Ishikawa (cell line): ENCODE measurements at regions not wholly inside any gene's neighbourhood (a gene's known extent, or its start where the extent isn't known, plus 50 kb on each side); places are given as distances from the start of the nearest gene placed in this dataset.

Source experiments
- CEBPB ChIP-seq: IDR thresholded peaks from 2 replicates; pipeline ENCODE4 v1.6.1; 2012
- CREB1 ChIP-seq: IDR thresholded peaks from 2 replicates; pipeline ENCODE4 v1.6.1; 2012; ENCODE audit warnings: low read depth
- EGR1 ChIP-seq: IDR thresholded peaks from 2 replicates; pipeline ENCODE4 v1.6.1; 2012
- EP300 ChIP-seq: IDR thresholded peaks from 2 replicates; pipeline ENCODE4 v1.6.1; 2012; ENCODE audit warnings: borderline replicate concordance
- FOXM1 ChIP-seq: IDR thresholded peaks from 2 replicates; pipeline ENCODE4 v1.6.1; 2012; ENCODE audit warnings: low read depth, borderline replicate concordance
- NFIC ChIP-seq: IDR thresholded peaks from 2 replicates; pipeline ENCODE4 v1.6.1; 2012
- RAD21 ChIP-seq: IDR thresholded peaks from 2 replicates; pipeline ENCODE4 v1.6.1; 2012; ENCODE audit warnings: low read depth
- REST ChIP-seq: IDR thresholded peaks from 2 replicates; pipeline ENCODE4 v1.6.1; 2012; ENCODE audit warnings: low read depth, mild to moderate bottlenecking
- TAF1 ChIP-seq: IDR thresholded peaks from 2 replicates; pipeline ENCODE4 v1.6.1; 2012; ENCODE audit warnings: low read depth, mild to moderate bottlenecking
- TEAD4 ChIP-seq: IDR thresholded peaks from 2 replicates; pipeline ENCODE4 v1.6.1; 2012
- YY1 ChIP-seq: IDR thresholded peaks from 2 replicates; pipeline ENCODE4 v1.6.1; 2012; ENCODE audit warnings: low read depth
- ZBTB7A ChIP-seq: IDR thresholded peaks from 2 replicates; pipeline ENCODE4 v1.6.1; 2012; ENCODE audit warnings: low read depth
- TF ChIP-seq, protein P1 (sequence below): IDR thresholded peaks from 2 replicates; pipeline ENCODE4 v1.6.1; 2012
- TF ChIP-seq, protein P2 (sequence below): IDR thresholded peaks from 2 replicates; pipeline ENCODE4 v1.6.1; 2012

DNA sequence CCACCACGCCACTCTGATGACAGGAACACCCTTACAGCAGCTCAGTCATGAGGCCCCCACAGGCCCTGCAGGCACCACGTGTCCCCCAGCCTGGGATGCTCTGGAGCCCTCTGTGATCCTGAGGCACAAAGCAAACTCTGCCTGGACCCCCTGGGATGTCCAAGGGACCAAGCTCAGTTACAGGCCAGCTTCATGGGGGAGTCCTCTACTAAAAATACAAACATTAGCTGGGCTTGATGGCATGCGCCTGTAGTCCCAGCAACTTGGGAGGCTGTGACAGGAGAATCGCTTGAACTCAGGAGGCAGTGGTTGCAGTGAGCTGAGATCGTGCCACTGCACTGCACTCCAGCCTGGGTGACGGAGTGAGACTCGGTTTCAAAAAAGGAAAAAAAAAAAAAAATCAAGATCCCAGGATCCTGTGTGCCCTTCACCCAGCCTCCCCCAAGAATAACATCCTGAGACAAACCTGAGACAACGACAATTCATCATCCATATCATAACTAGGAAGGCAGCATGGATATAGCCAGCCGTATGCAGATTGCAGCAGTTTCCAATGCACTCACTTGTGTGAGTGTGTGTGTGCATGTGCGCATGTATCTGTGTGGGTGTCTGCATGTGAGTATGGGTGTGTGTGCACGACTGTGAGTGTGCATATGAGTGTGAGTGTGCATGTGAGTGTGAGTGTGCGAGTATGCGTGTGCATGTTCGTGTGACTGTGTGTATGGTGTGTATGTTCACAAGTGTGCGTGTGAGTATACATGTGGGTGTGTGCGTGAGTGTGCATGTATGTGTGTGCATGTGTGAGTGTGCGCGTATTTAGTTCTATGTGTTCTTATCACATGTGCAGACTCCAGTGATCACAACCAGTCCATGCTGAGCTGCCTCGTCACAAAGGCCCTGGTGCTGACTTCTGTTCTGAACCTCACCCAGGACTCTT lies 52.1 kb downstream of the NCOR2 start:
- TF ChIP-seq YY1 (no peak), EP300 (no peak), CEBPB (no peak), FOXM1 (no peak), NFIC (no peak), REST (no peak), TEAD4 (no peak), CREB1 (no peak), EGR1 (no peak), RAD21 (no peak), TAF1 (no peak), ZBTB7A (no peak)
- TF ChIP-seq, protein P1, sequence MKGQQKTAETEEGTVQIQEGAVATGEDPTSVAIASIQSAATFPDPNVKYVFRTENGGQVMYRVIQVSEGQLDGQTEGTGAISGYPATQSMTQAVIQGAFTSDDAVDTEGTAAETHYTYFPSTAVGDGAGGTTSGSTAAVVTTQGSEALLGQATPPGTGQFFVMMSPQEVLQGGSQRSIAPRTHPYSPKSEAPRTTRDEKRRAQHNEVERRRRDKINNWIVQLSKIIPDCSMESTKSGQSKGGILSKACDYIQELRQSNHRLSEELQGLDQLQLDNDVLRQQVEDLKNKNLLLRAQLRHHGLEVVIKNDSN: no peak
- TF ChIP-seq, protein P2, sequence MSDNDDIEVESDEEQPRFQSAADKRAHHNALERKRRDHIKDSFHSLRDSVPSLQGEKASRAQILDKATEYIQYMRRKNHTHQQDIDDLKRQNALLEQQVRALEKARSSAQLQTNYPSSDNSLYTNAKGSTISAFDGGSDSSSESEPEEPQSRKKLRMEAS: no peak
